Suprapubic skin (tissue), 4 donors: ENCODE measurements at regions not wholly inside any gene's neighbourhood (a gene's known extent, or its start where the extent isn't known, plus 50 kb on each side); places are given as distances from the start of the nearest gene placed in this dataset.

Experiments used
- CTCF ChIP-seq, 2 donors: fragments of 200-600 bp in 1 of 2; fragments of 450-650 bp in 1 of 2; sonication (generic) in 1 of 2; IDR thresholded peaks; one replicate each; pipeline ENCODE4 v1.5.1; 2016 to 2019; ENCODE audit warnings: antibody characterized with exemption in 2 of 2, mild to moderate bottlenecking in 1 of 2, moderate library complexity in 1 of 2
- POLR2A ChIP-seq, 2 donors: fragments of 450-650 bp; IDR thresholded peaks; one replicate each; pipeline ENCODE4 v1.6.1; 2017; ENCODE audit warnings: antibody characterized with exemption in 2 of 2, mild to moderate bottlenecking in 2 of 2, moderate library complexity in 2 of 2
- POLR2AphosphoS5 ChIP-seq, 3 donors: sonication (generic); formaldehyde crosslinking; IDR thresholded peaks; one replicate each; pipeline ENCODE4 v1.6.1; 2017; ENCODE audit warnings: antibody characterized with exemption in 3 of 3

DNA sequence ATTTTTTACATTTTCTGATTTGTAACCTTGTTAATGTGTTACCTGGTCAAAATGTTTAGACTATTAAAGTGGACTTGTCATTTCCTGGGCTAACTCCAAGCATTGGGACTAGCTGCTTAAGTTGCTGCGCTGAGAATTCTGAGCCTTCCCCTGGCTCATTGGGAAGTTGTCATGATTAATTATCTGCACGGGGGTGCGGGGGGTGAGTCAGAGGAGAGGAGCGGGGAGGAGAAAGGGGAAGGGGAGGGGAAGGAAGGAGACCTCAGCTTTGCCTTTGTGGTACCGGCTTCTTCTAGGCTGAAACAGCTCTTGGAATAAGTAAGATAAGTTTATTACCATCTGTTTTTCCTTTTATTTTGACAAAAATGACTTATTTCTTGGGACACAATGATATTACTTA, 52.9 kb upstream of the APCDD1 start:
- TF ChIP-seq CTCF (IDR thresholded peaks at IDR 0.05): no peak
- TF ChIP-seq POLR2A (IDR thresholded peaks at IDR 0.05): no peak
- TF ChIP-seq POLR2AphosphoS5 (IDR thresholded peaks at IDR 0.05): no peak
